Kidney (tissue), 13 donors: ENCODE measurements at regions not wholly inside any gene's neighbourhood (a gene's known extent, or its start where the extent isn't known, plus 50 kb on each side); places are given as distances from the start of the nearest gene placed in this dataset.

Experiments
- DNase-seq, 5 donors: peaks; one replicate each; pipeline ENCODE4 v3.0.0-alpha.2; 2013 to 2020
- FAIRE-seq: peaks from 2 replicates; lab custom pipeline; 2012; peaks lifted over from hg19 to GRCh38; lab: Jason Lieb, UNC
- H3K27ac ChIP-seq, 2 donors: one replicate each; pipeline ENCODE4 v1.7.0; 2013; ENCODE audit warnings: low read depth in 2 of 2, low read length in 2 of 2, inconsistent platforms in 1 of 2
- H3K27me3 ChIP-seq: one replicate; pipeline ENCODE4 v1.7.1; 2013; ENCODE audit warnings: low read length, inconsistent platforms; ENCODE audit not compliant: control insufficient read depth, insufficient read depth
- H3K36me3 ChIP-seq, 3 donors: one replicate each; pipeline versions ENCODE4 v1.7.0 to v1.7.1; 2013; ENCODE audit warnings: low read length in 3 of 3, control low read depth in 1 of 3, inconsistent platforms in 1 of 3; ENCODE audit not compliant: insufficient read depth in 3 of 3, control insufficient read depth in 2 of 3
- H3K4me1 ChIP-seq, 3 donors: one replicate each; pipeline versions ENCODE4 v1.7.0 to v1.7.1; 2013; ENCODE audit warnings: low read length in 3 of 3, inconsistent platforms in 1 of 3, low read depth in 1 of 3; ENCODE audit not compliant: control insufficient read depth in 2 of 3, insufficient read depth in 2 of 3
- H3K4me3 ChIP-seq, 3 donors: one replicate each; pipeline versions ENCODE4 v1.7.0 to v1.8.1; 2013; ENCODE audit warnings: low read length in 3 of 3, control low read depth in 1 of 3, inconsistent platforms in 1 of 3
- H3K9ac ChIP-seq, 3 donors: one replicate each; pipeline versions ENCODE4 v1.7.0 to v1.7.1; 2013; ENCODE audit warnings: low read length in 3 of 3, control low read depth in 1 of 3, inconsistent platforms in 1 of 3
- H3K9me3 ChIP-seq, 3 donors: one replicate each; pipeline versions ENCODE4 v1.7.0 to v1.7.1; 2013; ENCODE audit warnings: low read length in 3 of 3, control low read depth in 1 of 3, inconsistent platforms in 1 of 3; ENCODE audit not compliant: control insufficient read depth in 2 of 3, insufficient read depth in 1 of 3
- CTCF ChIP-seq: IDR thresholded peaks from 3 replicates; pipeline ENCODE4 v1.5.1; 2012; ENCODE audit warnings: mild to moderate bottlenecking, moderate library complexity, borderline replicate concordance; ENCODE audit not compliant: insufficient read depth; ENCODE audit errors: extremely low read depth
- intact Hi-C: fragments of 100-400 bp; cut with DNase I; formaldehyde crosslinking; loops from one replicate; pipeline ENCODE4 v1.11.1; 2022
- donor health status: control.
- donor health status: control.
- donor health status: control.
- donor health status: control.
- donor health status: control.
- donor health status: DM: yes; HTN: yes; CAD: no.
- donor health status: Normal renal cell carcinoma (clear cell type).

DNA sequence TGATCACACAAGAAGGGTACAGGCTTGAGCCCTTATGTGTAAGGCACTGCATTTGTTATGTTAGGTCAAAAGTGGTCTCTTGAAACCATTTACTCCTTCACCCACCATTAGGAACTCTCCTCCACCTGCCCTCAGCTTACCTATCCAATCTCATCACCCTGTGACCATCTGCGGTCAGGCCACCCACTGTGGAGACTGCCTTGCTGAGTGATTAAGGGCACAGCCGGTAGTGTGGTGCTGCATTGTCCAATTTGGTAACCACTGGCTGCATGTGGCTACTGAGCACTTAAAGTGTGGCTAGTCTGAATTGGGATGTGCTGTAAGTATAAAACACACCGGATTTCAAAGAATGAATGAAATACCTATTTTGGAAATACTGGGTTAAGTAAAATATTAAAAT is 177.1 kb upstream of the PARP11 start:
- H3K36me3 ChIP-seq: no peaks in the 10 kb centered on the region
- no peak overlapping the region for H3K9ac ChIP-seq
- intact Hi-C loops: no loop called here
- H3K27ac ChIP-seq: no peak overlapping the region
- H3K4me3 ChIP-seq: no peak overlapping the region
- no peaks in the 10 kb centered on the region for H3K4me1 ChIP-seq
- TF ChIP-seq CTCF: no peak
- no peaks in the 10 kb centered on the region for H3K27me3 ChIP-seq
- FAIRE-seq (no peak), DNase-seq (no peak)
- no peaks in the 10 kb centered on the region for H3K9me3 ChIP-seq

- Histone ChIP-seq H3K27me3 (no peaks in the 10 kb centered on the region), H3K9ac (no peak overlapping the region), H3K27ac (no peak overlapping the region), H3K4me3 (no peak overlapping the region), H3K9me3 (no peaks in the 10 kb centered on the region), H3K36me3 (no peaks in the 10 kb centered on the region), H3K4me1 (no peaks in the 10 kb centered on the region)
- TF ChIP-seq CTCF: no peak
- intact Hi-C loops: loop anchor here (10.0 kb wide), 1 partner anchor 55 kb away; no protein-coding TSS in a partner anchor
- no peak for FAIRE-seq
- no peak for DNase-seq
Measured at GRCh38 chr12:4049298-4050080, 176.3 kb upstream of the PARP11 start.

DNA sequence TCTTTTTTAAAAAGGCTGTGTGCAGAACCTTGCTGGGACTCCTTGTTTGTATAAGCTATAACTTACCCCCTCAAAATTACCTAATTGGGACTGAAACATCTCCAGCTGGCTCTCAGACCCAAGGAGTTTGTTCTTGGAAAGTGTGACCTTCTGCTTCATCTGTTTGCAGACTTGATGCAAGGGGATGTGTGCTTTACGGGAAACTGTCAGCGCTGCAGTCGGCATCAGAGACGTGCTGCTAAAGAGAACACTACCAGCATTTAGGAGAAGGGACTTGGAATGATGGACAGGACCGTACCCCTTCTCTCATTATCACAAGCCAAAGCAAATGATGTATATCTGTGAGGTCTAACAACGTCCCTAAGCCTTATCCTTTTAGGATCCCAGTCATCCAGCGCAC is 174.2 kb upstream of the PARP11 start:
- Histone ChIP-seq H3K9me3 (no peaks in the 10 kb centered on the region), H3K36me3 (no peaks in the 10 kb centered on the region), H3K4me3 (no peak overlapping the region), H3K4me1 (no peaks in the 10 kb centered on the region), H3K27ac (no peak overlapping the region), H3K27me3 (no peaks in the 10 kb centered on the region), H3K9ac (no peak overlapping the region)
- intact Hi-C loops: loop anchor here (10.0 kb wide), 1 partner anchor 53 kb away; no protein-coding TSS in a partner anchor
- no peak for TF ChIP-seq CTCF
- no peak for FAIRE-seq
- no peak for DNase-seq
